Kidney glomerular epithelial cell (primary cell): ENCODE measurements at regions not wholly inside any gene's neighbourhood (a gene's known extent, or its start where the extent isn't known, plus 50 kb on each side); places are given as distances from the start of the nearest gene placed in this dataset.
"Not testable (repeated sequence)": the region's sequence is repeated elsewhere in the genome, so short reads cannot be mapped to it uniquely, and the experiment has no call there.

Experiments used
- DNase-seq: peaks from one replicate; lab custom pipeline; 2025; lab: John Stamatoyannopoulos, UW

- DNase-seq = no peak
These were observed 992.2 kb upstream of the PCDH20 start for GRCh38 chr13:62407871-62408270.

- no peak for DNase-seq
These were observed 972.9 kb upstream of the PCDH20 start for GRCh38 chr13:62388515-62388914.

- DNase-seq = no peak
These were observed 972.0 kb upstream of the PCDH20 start for GRCh38 chr13:62387647-62388046.

- DNase-seq = not testable (repeated sequence)
These were observed 963.6 kb upstream of the PCDH20 start for GRCh38 chr13:62379241-62379640.

- DNase-seq = no peak
These were observed 962.2 kb upstream of the PCDH20 start for GRCh38 chr13:62377838-62378237.

- no peak for DNase-seq
These were observed 960.0 kb upstream of the PCDH20 start for GRCh38 chr13:62375653-62376052.

- DNase-seq = no peak
These were observed 956.1 kb upstream of the PCDH20 start for GRCh38 chr13:62371737-62372136.

GRCh38 chr13:62367971-62368370, 952.3 kb upstream of the PCDH20 start:
- DNase-seq = not testable (repeated sequence)

- DNase-seq = no peak
These were observed 945.0 kb upstream of the PCDH20 start for GRCh38 chr13:62360609-62361008.

GRCh38 chr13:62358646-62358932, 942.9 kb upstream of the PCDH20 start:
- DNase-seq = no peak

GRCh38 chr13:62357887-62358645, 942.4 kb upstream of the PCDH20 start:
- DNase-seq = peak; percentile 24

- no peak for DNase-seq
These were observed 941.3 kb upstream of the PCDH20 start for GRCh38 chr13:62356977-62357376.

- peak; percentile 9 for DNase-seq
These were observed 921.6 kb upstream of the PCDH20 start for GRCh38 chr13:62337109-62337880.

- DNase-seq = no peak
These were observed 920.9 kb upstream of the PCDH20 start for GRCh38 chr13:62336507-62336906.

- DNase-seq = no peak
These were observed 917.8 kb upstream of the PCDH20 start for GRCh38 chr13:62333466-62333865.

GRCh38 chr13:62331384-62331783, 915.7 kb upstream of the PCDH20 start:
- DNase-seq = no peak

GRCh38 chr13:62327367-62327766, 911.7 kb upstream of the PCDH20 start:
- DNase-seq = no peak

- DNase-seq = no peak
These were observed 909.2 kb upstream of the PCDH20 start for GRCh38 chr13:62324842-62325241.

GRCh38 chr13:62321895-62322294, 906.2 kb upstream of the PCDH20 start:
- no peak for DNase-seq

GRCh38 chr13:62321139-62321538, 905.5 kb upstream of the PCDH20 start:
- DNase-seq = no peak

GRCh38 chr13:62320129-62321108, 904.8 kb upstream of the PCDH20 start:
- DNase-seq = peak; percentile 3

GRCh38 chr13:62309904-62310303, 894.3 kb upstream of the PCDH20 start:
- no peak for DNase-seq
